Breast epithelium (tissue), 3 donors: ENCODE measurements at regions not wholly inside any gene's neighbourhood (a gene's known extent, or its start where the extent isn't known, plus 50 kb on each side); places are given as distances from the start of the nearest gene placed in this dataset.

Source experiments
- CTCF ChIP-seq, 3 donors: fragments of 450-650 bp; IDR thresholded peaks; one replicate each; pipeline ENCODE4 v1.5.1; 2016 to 2017; ENCODE audit warnings: antibody characterized with exemption in 3 of 3, mild to moderate bottlenecking in 3 of 3, moderate library complexity in 3 of 3
- POLR2A ChIP-seq: fragments of 450-650 bp; IDR thresholded peaks from one replicate; pipeline ENCODE4 v1.6.1; 2016; ENCODE audit warnings: antibody characterized with exemption, mild to moderate bottlenecking, moderate library complexity
- POLR2AphosphoS5 ChIP-seq, 3 donors: sonication (generic); formaldehyde crosslinking; IDR thresholded peaks; one replicate each; pipeline ENCODE4 v1.6.1; 2017; ENCODE audit warnings: antibody characterized with exemption in 3 of 3

GRCh38 chr2:8125741-8126711 lies 555.8 kb upstream of the ID2 start:
- TF ChIP-seq CTCF (IDR thresholded peaks at IDR 0.05): no peak
- no peak for TF ChIP-seq POLR2A
- TF ChIP-seq POLR2AphosphoS5 (IDR thresholded peaks at IDR 0.05): no peak
